C4-2B (cell line): ENCODE measurements at regions not wholly inside any gene's neighbourhood (a gene's known extent, or its start where the extent isn't known, plus 50 kb on each side); places are given as distances from the start of the nearest gene placed in this dataset.

ENCODE experiments used
- H3K27ac ChIP-seq: fragments of 450-650 bp; 2 replicates; pipeline ENCODE4 v1.5.1; 2017
- CTCF ChIP-seq: fragments of 450-650 bp; conservative IDR thresholded peaks from 2 replicates; pipeline ENCODE4 v1.5.1; 2017; ENCODE audit warnings: mild to moderate bottlenecking
- ZFX ChIP-seq: fragments of 450-650 bp; IDR thresholded peaks from 2 replicates; pipeline ENCODE4 v1.6.1; 2017

- no peak overlapping the region for H3K27ac ChIP-seq
- TF ChIP-seq CTCF (no peak), ZFX (no peak)
Measured at GRCh38 chr2:17398770-17399169, 119.5 kb downstream of the RAD51AP2 start.

- no peak overlapping the region for H3K27ac ChIP-seq
- TF ChIP-seq ZFX (no peak), CTCF (no peak)
Measured at GRCh38 chr2:17388798-17389197, 129.4 kb downstream of the RAD51AP2 start.

DNA sequence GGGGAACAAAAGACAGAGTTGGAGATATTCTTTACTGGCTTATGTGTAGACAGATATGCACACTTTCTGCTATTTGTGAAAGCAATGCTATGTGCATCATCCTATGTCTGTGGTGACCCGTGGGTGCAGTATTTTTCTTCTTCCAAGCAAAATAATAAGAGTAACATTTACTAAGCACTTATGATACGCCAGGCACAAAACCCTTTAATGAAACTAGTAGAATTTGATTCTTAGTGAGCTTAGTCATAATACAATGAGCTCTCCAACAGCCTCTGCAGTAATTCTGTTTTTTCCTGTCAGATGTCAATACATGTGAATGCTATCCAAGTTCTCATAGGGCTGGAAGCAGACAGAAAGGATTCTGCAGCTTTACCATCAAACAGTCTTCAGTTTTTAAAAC is 130.6 kb downstream of the RAD51AP2 start:
- TF ChIP-seq CTCF, result no peak
- no peak for TF ChIP-seq ZFX
- no peak overlapping the region for H3K27ac ChIP-seq

DNA sequence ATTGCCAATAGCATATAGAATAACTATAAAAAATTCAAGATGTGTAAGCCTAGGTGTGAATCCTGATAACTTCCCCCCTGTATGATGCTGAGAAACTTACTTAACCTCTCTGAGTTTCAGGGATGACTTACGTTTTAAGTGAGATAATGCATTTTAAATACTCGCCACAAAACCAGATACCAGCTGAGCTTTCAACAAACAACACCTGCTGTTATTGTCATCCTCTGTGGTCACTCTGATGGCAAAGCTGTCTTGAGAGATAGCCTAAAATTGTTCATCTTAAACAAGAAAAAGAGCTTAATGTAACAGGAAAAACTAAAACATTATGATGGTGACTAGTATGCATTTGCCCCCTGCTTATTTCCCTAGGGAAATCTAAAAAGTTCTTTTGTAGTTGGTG is 131.5 kb downstream of the RAD51AP2 start:
- H3K27ac ChIP-seq, result no peak overlapping the region
- TF ChIP-seq ZFX (no peak), CTCF (no peak)

GRCh38 chr2:17380003-17380402 is 138.2 kb downstream of the RAD51AP2 start:
- H3K27ac ChIP-seq, result no peak overlapping the region
- no peak for TF ChIP-seq ZFX
- TF ChIP-seq CTCF, result no peak

DNA sequence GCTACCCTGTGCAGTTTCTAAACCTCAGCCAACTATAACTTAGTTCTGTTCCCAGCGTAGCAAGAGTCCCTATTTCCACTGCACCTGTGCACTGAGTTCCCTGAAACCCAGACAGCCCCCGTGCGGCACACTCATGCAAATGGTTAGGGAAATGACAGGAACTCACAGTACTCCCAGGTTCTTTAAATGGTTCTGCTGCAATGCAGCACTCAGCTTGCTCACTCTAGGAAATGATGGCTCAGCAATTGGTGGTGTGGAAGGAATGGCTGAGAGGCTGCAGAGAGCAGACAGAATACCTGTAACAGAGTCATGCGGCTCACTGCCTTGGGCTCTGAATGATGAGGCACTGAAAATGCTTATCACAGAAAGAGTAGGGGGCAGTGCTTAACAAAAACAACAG is 143.0 kb downstream of the RAD51AP2 start:
- TF ChIP-seq CTCF (no peak), ZFX (no peak)
- no peak overlapping the region for H3K27ac ChIP-seq

GRCh38 chr2:17373741-17374140 is 144.5 kb downstream of the RAD51AP2 start:
- TF ChIP-seq CTCF (no peak), ZFX (no peak)
- no peak overlapping the region for H3K27ac ChIP-seq
